ENCODE measurements at regions not wholly inside any gene's neighbourhood (a gene's known extent, or its start where the extent isn't known, plus 50 kb on each side); places are given as distances from the start of the nearest gene placed in this dataset.

- in situ Hi-C loops (cut with HindIII; ENCODE audit: extremely low pct_ligation_motif_present, low pct_unique_long_range_greater_than_20kb) (no loop called here), intact Hi-C loops (cut with micrococcal nuclease; ENCODE audit: unreplicated experiment) (no loop called here)
- CTCF ChIA-PET (ENCODE audit: low intra/inter-chr PET ratio, low total read pairs) = no interaction called here
- Histone ChIP-seq H3K9me3 (ENCODE audit: low read length) (no peaks in the 10 kb centered on the region), H4K20me1 (ENCODE audit: insufficient read depth, low read length) (no peaks in the 10 kb centered on the region), H2AFZ (ENCODE audit: low read length) (no peak overlapping the region), H3K79me2 (ENCODE audit: insufficient read depth, low read length) (no peaks in the 10 kb centered on the region), H3K9ac (ENCODE audit: insufficient read depth, low read depth, low read length) (no peak overlapping the region), H3K4me2 (ENCODE audit: low read depth, low read length) (no peak overlapping the region), H3K4me3 (replicated peaks in 1 of 3; ENCODE audit: insufficient read depth in 1 of 3, low read depth in 2 of 3, low read length in 3 of 3) (no peak overlapping the region), H3K4me1 (ENCODE audit: insufficient read depth, low read length) (peaks cover 8% of the 10 kb centered on the region), H3K36me3 (replicated peaks in 1 of 2; ENCODE audit: control insufficient read depth in 1 of 2, insufficient read depth in 2 of 2, low read length in 2 of 2) (no peaks in the 10 kb centered on the region), H3K27me3 (ENCODE audit: control insufficient read depth in 1 of 2, insufficient read depth in 2 of 2, low read length in 2 of 2) (no peaks in the 10 kb centered on the region), H3K27ac (ENCODE audit: extremely low read length, insufficient read depth, low read length) (no peak overlapping the region)
- DNase-seq (ENCODE audit: low spot score) (no peak), FAIRE-seq (no peak), ATAC-seq (no peak)
- 68% methylated on average over 8 of the region's 8 CpGs for WGBS (ENCODE audit: low lambda C conversion rate)
- 0 out of 2 replicates have a peak, but pooled peaks have one; percentile 20 for TF ChIP-seq SOX5 (CRISPR knock-in tag; IDR thresholded peaks at IDR 0.05; ENCODE audit: borderline replicate concordance)
- TF ChIP-seq ZBTB43 (CRISPR knock-in tag; conservative IDR thresholded peaks at IDR 0.05) = no peak
- no peak for TF ChIP-seq ZNF597 (CRISPR knock-in tag; IDR thresholded peaks at IDR 0.05)
- POLR2A ChIA-PET = no interaction called here
- no TSS peak for BruUV-seq (replicated peaks)
These were observed 350.5 kb upstream of the THBS1 start for GRCh38 chr15:39230205-39230907.

- intact Hi-C loops (cut with micrococcal nuclease; ENCODE audit: unreplicated experiment) = no loop called here
- WGBS (ENCODE audit: low lambda C conversion rate) = 93% methylated on average over 1 of the region's 1 CpG
- FAIRE-seq = no peak
- TF ChIP-seq JDP2 (CRISPR knock-in tag; IDR thresholded peaks at IDR 0.05; ENCODE audit: borderline replicate concordance) (no peak), SMARCE1 (IDR thresholded peaks at IDR 0.05; ENCODE audit: borderline replicate concordance) (no peak), ZNF512B (CRISPR knock-in tag; IDR thresholded peaks at IDR 0.05; ENCODE audit: borderline replicate concordance) (no peak), RBFOX2 (IDR thresholded peaks at IDR 0.05; ENCODE audit: low read depth, low read length) (no peak), IKZF1 (IDR thresholded peaks at IDR 0.05) (no peak), UBTF (CRISPR knock-in tag; IDR thresholded peaks at IDR 0.05) (no peak), SP140L (CRISPR knock-in tag; IDR thresholded peaks at IDR 0.05; ENCODE audit: borderline replicate concordance) (no peak), ZSCAN12 (CRISPR knock-in tag; IDR thresholded peaks at IDR 0.05) (no peak)
These were observed 350.0 kb upstream of the THBS1 start for GRCh38 chr15:39230908-39231285.

More at GRCh38 chr15:39230908-39231285, 350.0 kb upstream of the THBS1 start:
- no peaks in the 10 kb centered on the region for H3K27me3 ChIP-seq (ENCODE audit: control insufficient read depth in 1 of 2, insufficient read depth in 2 of 2, low read length in 2 of 2)
- DNase-seq (ENCODE audit: low spot score) (no peak), ATAC-seq (no peak)
- no peak overlapping the region for H3K4me3 ChIP-seq (replicated peaks in 1 of 3; ENCODE audit: insufficient read depth in 1 of 3, low read depth in 2 of 3, low read length in 3 of 3)
- POLR2A ChIA-PET = no interaction called here
- H3K36me3 ChIP-seq (replicated peaks in 1 of 2; ENCODE audit: control insufficient read depth in 1 of 2, insufficient read depth in 2 of 2, low read length in 2 of 2) = no peaks in the 10 kb centered on the region
- no peak overlapping the region for H3K9ac ChIP-seq (ENCODE audit: insufficient read depth, low read depth, low read length)
- H3K27ac ChIP-seq (ENCODE audit: extremely low read length, insufficient read depth, low read length) = no peak overlapping the region
- CTCF ChIA-PET (ENCODE audit: low intra/inter-chr PET ratio, low total read pairs) = no interaction called here
- H3K9me3 ChIP-seq (ENCODE audit: low read length) = no peaks in the 10 kb centered on the region
- H2AFZ ChIP-seq (ENCODE audit: low read length) = no peak overlapping the region
- peaks cover 7% of the 10 kb centered on the region for H3K4me1 ChIP-seq (ENCODE audit: insufficient read depth, low read length)
- no peak overlapping the region for H3K4me2 ChIP-seq (ENCODE audit: low read depth, low read length)
- in situ Hi-C loops (cut with HindIII; ENCODE audit: extremely low pct_ligation_motif_present, low pct_unique_long_range_greater_than_20kb) = no loop called here
- no peaks in the 10 kb centered on the region for H4K20me1 ChIP-seq (ENCODE audit: insufficient read depth, low read length)
- BruUV-seq (replicated peaks) = no TSS peak
- H3K79me2 ChIP-seq (ENCODE audit: insufficient read depth, low read length) = no peaks in the 10 kb centered on the region
